B cell (primary cell): ENCODE measurements at regions not wholly inside any gene's neighbourhood (a gene's known extent, or its start where the extent isn't known, plus 50 kb on each side); places are given as distances from the start of the nearest gene placed in this dataset.

Source experiments
- ATAC-seq: fragments of 200-7000 bp; cut with Tn5 transposase; one replicate; pipeline ENCODE4 v1.10.0; 2021; ENCODE audit warnings: low read depth, mild to moderate bottlenecking, moderate number of reproducible peaks, moderate library complexity
- CTCF ChIA-PET: fragments of 350-600 bp; sonication (Branson Sonifier 250); formaldehyde crosslinking; loops from one replicate; lab custom pipeline; 2021; ENCODE audit warnings: antibody characterized with exemption, inconsistent platforms; lab: Charles Lee
- POLR2A ChIA-PET: fragments of 350-600 bp; sonication (Branson Sonifier 250); formaldehyde crosslinking; loops from one replicate; lab custom pipeline; 2021; ENCODE audit warnings: antibody characterized with exemption; lab: Charles Lee
- DNase-seq: peaks from one replicate; pipeline ENCODE4 v3.0.0; 2013
- H2AFZ ChIP-seq: 2 replicates; pipeline ENCODE4 v1.6.1; 2012; ENCODE audit warnings: mild to moderate bottlenecking, low read depth, low read length; ENCODE audit not compliant: insufficient read depth, poor library complexity, severe bottlenecking
- H3K27ac ChIP-seq, 2 donors: 1 replicate in 1 of 2; 2 replicates in 1 of 2; pipeline ENCODE4 v1.5.1; 2012 to 2013; ENCODE audit warnings: low read length in 2 of 2, mild to moderate bottlenecking in 2 of 2, moderate library complexity in 1 of 2
- H3K27me3 ChIP-seq, 4 experiments: fragments of 200-600 bp in 1 of 4; sonication (generic) in 1 of 4; replicated peaks in 1 of 4; 1 replicate in 2 of 4; 2 replicates in 2 of 4; pipeline versions ENCODE4 v1.6.1 to v1.7.0; 2013 to 2016; ENCODE audit warnings: low read length in 3 of 4, mild to moderate bottlenecking in 2 of 4, mixed read lengths in 1 of 4, moderate library complexity in 1 of 4; ENCODE audit not compliant: insufficient read depth in 4 of 4, control insufficient read depth in 3 of 4; ENCODE audit errors: control extremely low read depth in 1 of 4
- H3K36me3 ChIP-seq, 2 experiments: replicated peaks in 1 of 2; 1 replicate in 1 of 2; 2 replicates in 1 of 2; pipeline versions ENCODE4 v1.6.1 to v1.7.1; 2013; ENCODE audit warnings: low read length in 1 of 2; ENCODE audit not compliant: insufficient read depth in 2 of 2, control insufficient read depth in 1 of 2; ENCODE audit errors: control extremely low read depth in 1 of 2, extremely low read depth in 1 of 2
- H3K4me1 ChIP-seq, 2 donors: fragments of 200-600 bp in 1 of 2; sonication (generic) in 1 of 2; 1 replicate in 1 of 2; 2 replicates in 1 of 2; pipeline versions ENCODE4 v1.5.1 to v1.6.1; 2013 to 2017; ENCODE audit warnings: low read length in 2 of 2; ENCODE audit not compliant: control insufficient read depth in 2 of 2, insufficient read depth in 2 of 2
- H3K4me2 ChIP-seq: replicated peaks from 2 replicates; pipeline ENCODE3; 2012; ENCODE audit warnings: mild to moderate bottlenecking, low read depth, low read length; ENCODE audit not compliant: poor library complexity, severe bottlenecking
- H3K4me3 ChIP-seq, 5 experiments: fragments of 200-600 bp in 1 of 5; sonication (generic) in 1 of 5; 1 replicate in 3 of 5; 2 replicates in 2 of 5; pipeline versions ENCODE4 v1.5.1 to v1.7.0; 2011 to 2016; ENCODE audit warnings: low read length in 4 of 5, mild to moderate bottlenecking in 4 of 5, low read depth in 2 of 5, control low read depth in 1 of 5, moderate library complexity in 1 of 5; ENCODE audit not compliant: insufficient read depth in 1 of 5; ENCODE audit errors: control extremely low read depth in 1 of 5, extremely low read depth in 1 of 5
- H3K79me2 ChIP-seq: fragments of 200-600 bp; sonication (generic); one replicate; pipeline ENCODE4 v1.6.0; 2016; ENCODE audit warnings: low read length; ENCODE audit not compliant: control insufficient read depth, insufficient read depth
- H3K9ac ChIP-seq: fragments of 200-600 bp; sonication (generic); 2 replicates; pipeline ENCODE4 v1.6.1; 2017; ENCODE audit warnings: mild to moderate bottlenecking, low read length, moderate library complexity
- H3K9me3 ChIP-seq, 3 donors: one replicate each; pipeline versions ENCODE4 v1.6.1 to v1.7.1; 2013; ENCODE audit warnings: low read length in 2 of 3; ENCODE audit not compliant: control insufficient read depth in 2 of 3, insufficient read depth in 1 of 3; ENCODE audit errors: control extremely low read depth in 1 of 3
- H4K20me1 ChIP-seq: 2 replicates; pipeline ENCODE4 v1.6.0; 2012; ENCODE audit warnings: mild to moderate bottlenecking, low read length; ENCODE audit not compliant: insufficient read depth, control insufficient read depth, poor library complexity, severe bottlenecking
- H3K27ac Mint-ChIP-seq: one replicate; pipeline ENCODE4 v1.8.0; 2021; ENCODE audit warnings: mixed read lengths
- H3K27me3 Mint-ChIP-seq: one replicate; pipeline ENCODE4 v1.8.0; 2021; ENCODE audit warnings: mixed read lengths
- H3K4me1 Mint-ChIP-seq: one replicate; pipeline ENCODE4 v1.8.0; 2021; ENCODE audit warnings: mixed read lengths
- H3K4me3 Mint-ChIP-seq: one replicate; pipeline ENCODE4 v1.8.0; 2021; ENCODE audit warnings: mixed read lengths
- H3K9me3 Mint-ChIP-seq: one replicate; pipeline ENCODE4 v1.8.0; 2022; ENCODE audit warnings: mixed read lengths; ENCODE audit not compliant: insufficient read depth
- EZH2 ChIP-seq: IDR thresholded peaks from 2 replicates; pipeline ENCODE4 v1.6.1; 2012; ENCODE audit warnings: borderline replicate concordance, low read depth, mild to moderate bottlenecking, moderate library complexity, low read length; ENCODE audit not compliant: insufficient read depth, poor library complexity, severe bottlenecking
- WGBS: methylation state at CpG from one replicate; pipeline ENCODE4 v1.1.5; 2013; ENCODE audit warnings: missing lambda C conversion rate; ENCODE audit not compliant: insufficient coverage; 5-methylcytosine and 5-hydroxymethylcytosine counted together
- intact Hi-C: fragments of 100-400 bp; cut with micrococcal nuclease; formaldehyde crosslinking; loops from one replicate; pipeline ENCODE4 v1.10.0; 2022
- TF ChIP-seq, protein P1 (sequence below): fragments of 200-600 bp; IDR thresholded peaks from one replicate; pipeline ENCODE4 v1.8.0; 2022; ENCODE audit warnings: antibody characterized with exemption, mild to moderate bottlenecking

GRCh38 chr17:77827039-77827438 is 131.5 kb upstream of the TNRC6C start:
- H3K27me3 ChIP-seq, result peaks cover 0 to 37% (median 1%) of the 10 kb centered on the region in 4 experiments
- H3K27ac ChIP-seq, result no peak overlapping the region
- H3K27me3 Mint-ChIP-seq, result peaks cover 30% of the 10 kb centered on the region
- H4K20me1 ChIP-seq, result no peaks in the 10 kb centered on the region
- ChIA-PET CTCF (interaction anchor here (1.4 kb wide), 1 partner anchor 43 kb away, joined by 3 read pairs; no protein-coding TSS in a partner anchor), POLR2A (no interaction called here)
- ATAC-seq, result no peak
- H3K4me3 Mint-ChIP-seq, result no peak overlapping the region
- TF ChIP-seq EZH2, result no peak
- TF ChIP-seq, protein P1, sequence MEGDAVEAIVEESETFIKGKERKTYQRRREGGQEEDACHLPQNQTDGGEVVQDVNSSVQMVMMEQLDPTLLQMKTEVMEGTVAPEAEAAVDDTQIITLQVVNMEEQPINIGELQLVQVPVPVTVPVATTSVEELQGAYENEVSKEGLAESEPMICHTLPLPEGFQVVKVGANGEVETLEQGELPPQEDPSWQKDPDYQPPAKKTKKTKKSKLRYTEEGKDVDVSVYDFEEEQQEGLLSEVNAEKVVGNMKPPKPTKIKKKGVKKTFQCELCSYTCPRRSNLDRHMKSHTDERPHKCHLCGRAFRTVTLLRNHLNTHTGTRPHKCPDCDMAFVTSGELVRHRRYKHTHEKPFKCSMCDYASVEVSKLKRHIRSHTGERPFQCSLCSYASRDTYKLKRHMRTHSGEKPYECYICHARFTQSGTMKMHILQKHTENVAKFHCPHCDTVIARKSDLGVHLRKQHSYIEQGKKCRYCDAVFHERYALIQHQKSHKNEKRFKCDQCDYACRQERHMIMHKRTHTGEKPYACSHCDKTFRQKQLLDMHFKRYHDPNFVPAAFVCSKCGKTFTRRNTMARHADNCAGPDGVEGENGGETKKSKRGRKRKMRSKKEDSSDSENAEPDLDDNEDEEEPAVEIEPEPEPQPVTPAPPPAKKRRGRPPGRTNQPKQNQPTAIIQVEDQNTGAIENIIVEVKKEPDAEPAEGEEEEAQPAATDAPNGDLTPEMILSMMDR, result no peak
- no peak overlapping the region for H3K4me2 ChIP-seq
- 90% methylated on average over 5 of the region's 7 CpGs for WGBS
- peaks cover 0 to 4% (median 0%) of the 10 kb centered on the region in 3 donors for H3K9me3 ChIP-seq
- no peak overlapping the region for H3K27ac Mint-ChIP-seq
- H3K79me2 ChIP-seq, result no peaks in the 10 kb centered on the region
- no peak overlapping the region for H3K4me3 ChIP-seq
- intact Hi-C loops, result no loop called here
- DNase-seq, result no peak
- H3K36me3 ChIP-seq, result no peaks in the 10 kb centered on the region
- no peak overlapping the region for H2AFZ ChIP-seq
- H3K4me1 Mint-ChIP-seq, result no peaks in the 10 kb centered on the region
- no peaks in the 10 kb centered on the region for H3K9me3 Mint-ChIP-seq
- no peak overlapping the region for H3K9ac ChIP-seq
- no peaks in the 10 kb centered on the region for H3K4me1 ChIP-seq

DNA sequence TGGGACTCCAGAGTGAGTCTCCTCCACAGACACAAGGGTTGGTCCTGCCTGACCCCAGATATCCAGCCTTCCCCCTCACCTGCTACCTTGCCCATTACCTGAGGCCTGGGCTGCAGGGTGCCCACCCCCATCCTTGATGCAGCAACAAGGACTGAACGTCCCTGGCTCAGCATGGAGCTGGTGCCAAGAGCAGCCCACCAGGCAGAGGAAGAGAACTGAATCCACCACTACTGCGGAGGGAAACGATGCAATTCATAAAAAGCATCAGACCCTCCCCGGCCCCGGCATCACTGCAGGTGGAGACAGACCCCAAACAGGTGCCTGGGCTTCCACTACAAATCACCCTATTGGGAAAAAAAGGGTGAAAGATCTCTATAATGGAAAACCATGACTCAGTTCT is 131.0 kb upstream of the TNRC6C start:
- peaks cover 0 to 4% (median 0%) of the 10 kb centered on the region in 3 donors for H3K9me3 ChIP-seq
- no peak overlapping the region for H3K4me2 ChIP-seq
- H4K20me1 ChIP-seq, result no peaks in the 10 kb centered on the region
- Mint-ChIP-seq H3K9me3 (no peaks in the 10 kb centered on the region), H3K27ac (no peak overlapping the region), H3K27me3 (peaks cover 31% of the 10 kb centered on the region), H3K4me3 (no peak overlapping the region), H3K4me1 (no peaks in the 10 kb centered on the region)
- no peaks in the 10 kb centered on the region for H3K36me3 ChIP-seq
- intact Hi-C loops, result no loop called here
- ATAC-seq (no peak), DNase-seq (no peak)
- H3K4me1 ChIP-seq, result no peaks in the 10 kb centered on the region
- ChIA-PET CTCF (interaction anchor here (1.2 to 1.4 kb wide), 2 partner anchors 15 to 42 kb away, joined by 3 read pairs; no protein-coding TSS in a partner anchor), POLR2A (no interaction called here)
- H3K79me2 ChIP-seq, result no peaks in the 10 kb centered on the region
- no peak overlapping the region for H3K9ac ChIP-seq
- H2AFZ ChIP-seq, result no peak overlapping the region
- no peak overlapping the region for H3K4me3 ChIP-seq
- 78% methylated on average over 3 of the region's 5 CpGs for WGBS
- peaks cover 0 to 40% (median 3%) of the 10 kb centered on the region in 4 experiments for H3K27me3 ChIP-seq
- TF ChIP-seq EZH2, result no peak
- TF ChIP-seq, protein P1, result no peak
- no peak overlapping the region for H3K27ac ChIP-seq
